ENCODE measurements at regions not wholly inside any gene's neighbourhood (a gene's known extent, or its start where the extent isn't known, plus 50 kb on each side); places are given as distances from the start of the nearest gene placed in this dataset.
"Not testable (repeated sequence)": the region's sequence is repeated elsewhere in the genome, so short reads cannot be mapped to it uniquely, and the experiment has no call there.

- no peak for DNase-seq
Measured at GRCh38 chr14:66010695-66011094, 475.5 kb upstream of the CCDC196 start.

GRCh38 chr14:66011855-66012254, 474.3 kb upstream of the CCDC196 start:
- DNase-seq = no peak

GRCh38 chr14:66013607-66014006, 472.6 kb upstream of the CCDC196 start:
- not testable (repeated sequence) for DNase-seq

- no peak for DNase-seq
Measured at GRCh38 chr14:66015071-66015780, 470.9 kb upstream of the CCDC196 start.

GRCh38 chr14:66017927-66018326, 468.2 kb upstream of the CCDC196 start:
- DNase-seq = no peak

GRCh38 chr14:66022526-66022925, 463.6 kb upstream of the CCDC196 start:
- DNase-seq = peak in 2 of 56 donors; percentile 2 to 8

- no peak for DNase-seq
Measured at GRCh38 chr14:66025779-66026178, 460.4 kb upstream of the CCDC196 start.

- not testable (repeated sequence) for DNase-seq
Measured at GRCh38 chr14:66031981-66032380, 454.2 kb upstream of the CCDC196 start.

- DNase-seq = no peak
Measured at GRCh38 chr14:66032800-66033199, 453.4 kb upstream of the CCDC196 start.

GRCh38 chr14:66036547-66036946, 449.6 kb upstream of the CCDC196 start:
- DNase-seq = no peak

- peak in 3 of 56 donors; percentile 2 to 31 (median 3) for DNase-seq
Measured at GRCh38 chr14:66037361-66037760, 448.8 kb upstream of the CCDC196 start.

GRCh38 chr14:66038212-66038611, 448.0 kb upstream of the CCDC196 start:
- peak in 1 of 56 donors; percentile 18 for DNase-seq

GRCh38 chr14:66038618-66039017, 447.6 kb upstream of the CCDC196 start:
- DNase-seq = peak in 13 of 56 donors; percentile 0 to 24 (median 9)

- no peak for DNase-seq
Measured at GRCh38 chr14:66039495-66039894, 446.7 kb upstream of the CCDC196 start.

GRCh38 chr14:66041582-66041981, 444.6 kb upstream of the CCDC196 start:
- DNase-seq = no peak

GRCh38 chr14:66043921-66044320, 442.2 kb upstream of the CCDC196 start:
- DNase-seq = no peak

- no peak for DNase-seq
Measured at GRCh38 chr14:66045572-66046021, 440.6 kb upstream of the CCDC196 start.

GRCh38 chr14:66046035-66046434, 440.1 kb upstream of the CCDC196 start:
- DNase-seq = no peak

- DNase-seq = no peak
Measured at GRCh38 chr14:66046591-66046990, 439.6 kb upstream of the CCDC196 start.

- no peak for DNase-seq
Measured at GRCh38 chr14:66056268-66056907, 429.8 kb upstream of the CCDC196 start.

GRCh38 chr14:66056926-66057552, 429.1 kb upstream of the CCDC196 start:
- DNase-seq = no peak

GRCh38 chr14:66065188-66065587, 421.0 kb upstream of the CCDC196 start:
- DNase-seq = no peak

Data from amygdala (tissue), 56 donors.